ENCODE measurements at regions not wholly inside any gene's neighbourhood (a gene's known extent, or its start where the extent isn't known, plus 50 kb on each side); places are given as distances from the start of the nearest gene placed in this dataset.

DNA sequence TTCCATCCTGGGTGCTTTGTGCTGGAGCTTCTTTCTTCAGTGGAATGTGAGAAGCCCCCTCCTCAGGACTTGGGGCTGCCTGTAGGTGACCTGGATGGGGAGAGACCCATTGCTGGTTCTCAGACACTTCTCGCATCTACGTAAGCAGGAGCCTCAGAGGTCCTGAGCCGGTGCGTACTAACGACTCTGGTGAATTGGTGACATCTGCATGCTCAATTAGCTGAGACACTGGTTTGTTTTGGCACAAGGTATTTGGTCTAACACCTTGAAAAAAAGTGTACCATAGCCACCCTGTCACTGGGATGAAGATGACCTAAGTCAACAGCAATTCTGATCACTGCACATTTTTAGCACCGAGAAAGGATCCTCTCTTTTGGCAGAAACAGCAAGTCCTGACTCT, 57.7 kb downstream of the LRRC30 start:
- no peak for DNase-seq (ENCODE audit: low read depth)

- no peak for DNase-seq (ENCODE audit: low read depth)
These were observed 59.2 kb downstream of the LRRC30 start for GRCh38 chr18:7290077-7290476.

GRCh38 chr18:7291046-7291445, 60.2 kb downstream of the LRRC30 start:
- no peak for DNase-seq (ENCODE audit: low read depth)

GRCh38 chr18:7298149-7298548, 67.3 kb downstream of the LRRC30 start:
- no peak for DNase-seq (ENCODE audit: low read depth)

GRCh38 chr18:7301094-7301493, 70.2 kb downstream of the LRRC30 start:
- peak; percentile 18 for DNase-seq (ENCODE audit: low read depth)

- no peak for DNase-seq (ENCODE audit: low read depth)
These were observed 72.6 kb downstream of the LRRC30 start for GRCh38 chr18:7303316-7304060.

DNA sequence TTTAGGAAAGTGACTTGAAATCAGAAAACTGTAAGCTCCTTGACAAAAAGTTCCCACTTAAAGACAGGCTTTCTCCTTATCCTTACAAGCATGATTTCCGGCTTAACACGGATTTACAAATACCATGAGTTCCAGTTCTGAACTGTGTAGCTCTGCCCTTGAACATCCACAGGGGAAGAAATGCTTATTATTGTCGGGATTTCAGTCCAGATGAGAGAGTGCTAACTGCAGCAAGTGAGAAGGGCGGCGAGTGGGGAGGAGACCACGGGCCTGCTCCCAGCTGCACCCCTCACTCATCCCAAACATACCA, 73.1 kb downstream of the LRRC30 start:
- DNase-seq (ENCODE audit: low read depth): no peak

DNA sequence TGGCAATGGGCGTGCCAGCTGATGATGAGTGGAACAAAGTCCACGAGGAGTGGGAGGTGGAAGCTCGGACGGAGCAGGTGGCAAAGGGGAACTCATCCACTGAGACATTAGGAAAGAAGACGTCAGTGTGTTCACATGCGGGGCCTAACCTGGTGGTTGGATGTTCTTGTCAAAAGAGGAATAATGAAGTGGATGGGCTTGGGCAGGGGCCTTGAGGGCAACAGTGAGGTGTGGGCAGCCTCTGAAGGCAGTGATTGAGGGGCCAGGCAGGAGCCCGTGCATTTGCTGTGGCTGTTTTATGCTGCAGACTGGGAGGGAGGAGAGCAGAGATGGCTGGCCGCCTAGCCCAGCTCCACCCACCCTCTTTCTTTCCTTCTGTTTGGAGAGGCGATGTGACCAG, 74.5 kb downstream of the LRRC30 start:
- no peak for DNase-seq (ENCODE audit: low read depth)

DNA sequence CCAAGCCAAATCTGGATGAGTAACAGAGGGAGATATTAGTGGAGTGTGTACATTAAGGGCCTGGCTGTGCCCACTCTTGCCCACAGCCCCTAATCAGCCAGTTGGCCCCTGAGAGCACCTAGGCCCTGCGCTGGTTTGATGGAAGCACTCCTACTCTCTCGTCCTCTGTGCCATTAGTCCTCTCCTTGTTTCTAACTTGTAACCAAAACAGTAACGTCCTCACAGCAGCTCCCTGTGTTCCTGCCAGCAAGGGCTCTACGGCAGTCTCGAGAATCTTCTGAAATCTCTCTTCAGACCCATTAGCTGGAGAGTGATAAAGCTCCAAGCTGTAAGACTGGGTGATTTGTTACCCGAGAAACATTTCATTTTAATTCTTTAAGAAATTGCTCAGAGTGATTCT, 76.1 kb downstream of the LRRC30 start:
- no peak for DNase-seq (ENCODE audit: low read depth)

DNA sequence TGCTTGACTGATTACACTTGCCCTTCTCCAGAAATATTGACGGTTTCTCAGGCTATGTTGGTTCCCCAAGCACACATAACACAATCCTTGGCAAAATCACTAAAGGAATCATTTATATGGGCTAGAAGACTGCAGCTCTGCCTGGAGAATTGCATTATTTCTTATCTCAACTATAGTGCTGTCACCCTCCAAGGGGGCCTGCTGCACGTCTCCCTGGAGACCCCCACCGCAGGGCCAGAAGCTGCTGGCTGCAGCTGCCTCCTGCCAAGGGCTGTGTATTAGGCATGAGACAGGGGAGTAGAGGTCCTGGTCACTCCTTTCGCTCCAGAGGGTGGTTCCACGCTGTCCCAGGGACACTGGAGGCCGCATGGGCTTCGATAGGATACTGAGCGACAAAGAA, 76.6 kb downstream of the LRRC30 start:
- no peak for DNase-seq (ENCODE audit: low read depth)

GRCh38 chr18:7317804-7318231, 86.9 kb downstream of the LRRC30 start:
- DNase-seq (ENCODE audit: low read depth): peak; percentile 67

DNA sequence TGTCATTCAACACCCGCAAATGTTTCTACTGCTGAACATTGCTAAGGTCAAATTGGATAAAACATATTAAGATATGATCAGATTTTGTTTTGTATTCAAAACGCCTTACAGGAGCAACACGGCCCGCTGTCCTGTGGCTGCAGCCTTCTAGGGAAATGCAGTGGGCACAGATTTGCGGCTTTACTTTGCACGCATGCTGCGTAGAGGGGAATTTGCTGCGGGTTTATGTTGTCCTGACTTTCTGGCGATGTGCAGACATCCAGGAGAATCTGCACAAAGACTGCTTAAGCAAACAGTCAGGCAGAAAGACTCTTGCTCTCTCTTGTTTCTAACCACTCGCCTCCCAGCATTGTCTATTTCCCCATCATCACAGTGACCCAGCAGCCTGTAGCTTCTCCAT, 88.3 kb downstream of the LRRC30 start:
- no peak for DNase-seq (ENCODE audit: low read depth)

GRCh38 chr18:7321831-7322230, 90.9 kb downstream of the LRRC30 start:
- no peak for DNase-seq (ENCODE audit: low read depth)

- DNase-seq (ENCODE audit: low read depth): no peak
These were observed 92.1 kb downstream of the LRRC30 start for GRCh38 chr18:7322817-7323485.

DNA sequence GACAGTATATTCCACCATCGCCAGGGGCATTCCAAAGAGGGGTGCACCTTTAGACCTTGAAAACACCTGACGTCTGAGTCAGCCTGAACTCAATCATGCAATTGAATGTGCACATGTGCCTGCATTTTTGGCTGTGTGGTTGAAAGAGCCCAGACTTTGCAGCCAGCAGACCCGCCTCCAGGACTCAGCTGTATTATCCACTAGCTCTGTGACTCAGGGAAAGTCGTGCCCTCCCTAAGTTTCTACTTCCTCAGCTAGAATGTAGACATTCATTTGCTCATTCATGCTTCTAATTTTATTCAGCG, 94.2 kb downstream of the LRRC30 start:
- peak; percentile 90 for DNase-seq (ENCODE audit: low read depth)

DNA sequence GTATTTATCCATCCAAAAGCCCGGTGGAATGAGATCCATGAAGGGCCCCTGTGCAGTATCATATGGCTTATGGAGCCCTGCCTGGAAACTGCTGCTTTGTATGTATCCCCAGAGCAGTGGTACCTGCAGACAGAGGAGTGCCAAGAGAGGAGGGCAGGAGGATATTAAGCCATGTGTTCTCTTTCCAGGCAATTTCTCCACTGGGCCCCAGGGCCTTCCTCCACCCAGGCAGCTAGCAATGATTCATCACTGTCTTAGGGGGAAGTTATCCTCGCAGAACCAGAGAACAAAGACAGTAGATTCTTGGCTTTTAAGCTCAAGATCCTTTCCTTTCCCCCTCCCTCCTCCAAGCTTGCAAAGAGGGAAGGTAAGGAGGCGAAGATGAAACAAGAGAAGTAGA, 98.1 kb downstream of the LRRC30 start:
- DNase-seq (ENCODE audit: low read depth): peak; percentile 72

- peak; percentile 54 for DNase-seq (ENCODE audit: low read depth)
These were observed 101.6 kb downstream of the LRRC30 start for GRCh38 chr18:7332452-7332851.

GRCh38 chr18:7333025-7333562, 102.2 kb downstream of the LRRC30 start:
- peak; percentile 37 for DNase-seq (ENCODE audit: low read depth)

DNA sequence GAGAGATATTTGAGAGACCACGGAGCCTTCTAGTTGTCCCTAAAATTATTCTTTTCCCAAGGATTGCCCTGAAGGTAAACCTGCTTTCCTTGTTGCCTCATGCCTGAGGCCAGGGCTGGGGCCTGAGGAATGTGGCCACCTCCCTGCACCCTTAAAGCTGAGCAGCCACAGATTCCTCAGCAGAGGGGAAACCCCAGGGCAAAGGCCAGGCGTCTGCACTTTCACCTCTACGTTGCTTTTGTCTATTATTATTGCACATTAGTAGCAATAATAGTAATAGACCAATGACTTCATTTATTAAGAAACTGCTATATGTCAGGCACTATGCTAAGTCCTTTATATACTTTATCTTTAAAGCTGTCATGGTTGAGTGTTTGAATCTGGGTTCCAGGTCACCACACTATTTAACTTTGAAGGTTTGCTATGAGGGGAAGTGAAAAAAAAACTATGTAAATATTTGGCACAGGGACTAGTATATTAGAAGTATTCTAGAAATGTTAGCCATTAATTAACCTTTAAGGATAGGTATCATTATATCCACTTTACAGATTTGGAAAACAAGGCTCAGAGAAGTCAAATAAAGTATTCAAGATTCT, 104.2 kb downstream of the LRRC30 start:
- DNase-seq (ENCODE audit: low read depth): no peak

DNA sequence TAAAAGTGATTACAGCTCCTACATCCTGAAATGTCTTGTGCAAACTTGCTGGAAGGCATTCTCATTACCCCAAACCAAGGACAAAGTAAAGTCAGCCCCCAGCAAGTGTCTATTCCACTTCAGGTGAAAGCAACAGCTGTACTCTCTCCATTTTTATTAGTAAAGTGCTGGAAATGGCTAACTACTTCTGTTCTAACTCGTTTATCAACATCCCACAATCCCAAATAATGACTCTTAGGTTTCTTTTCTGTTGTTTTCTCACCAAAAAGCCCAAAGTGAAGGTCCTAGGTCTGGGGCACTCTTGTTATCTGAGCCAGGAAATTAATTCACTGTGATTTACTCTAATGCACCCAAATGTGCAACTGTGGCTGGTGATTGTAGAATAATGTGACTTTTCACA, 105.7 kb downstream of the LRRC30 start:
- no peak for DNase-seq (ENCODE audit: low read depth)

GRCh38 chr18:7338846-7339245, 108.0 kb downstream of the LRRC30 start:
- peak; percentile 36 for DNase-seq (ENCODE audit: low read depth)

- no peak for DNase-seq (ENCODE audit: low read depth)
These were observed 110.9 kb downstream of the LRRC30 start for GRCh38 chr18:7341581-7342337.
